WTC11 (cell line): ENCODE measurements at regions not wholly inside any gene's neighbourhood (a gene's known extent, or its start where the extent isn't known, plus 50 kb on each side); places are given as distances from the start of the nearest gene placed in this dataset.

ENCODE experiments used
- ATAC-seq: fragments of 200-7000 bp; cut with Tn5 transposase; 2 replicates; pipeline ENCODE4 v1.10.0; 2021; ENCODE audit warnings: mild to moderate bottlenecking, moderate library complexity
- CTCF ChIA-PET: fragments of 300-600 bp; sonication (Branson Sonifier 250); formaldehyde crosslinking; loops from one replicate; lab custom pipeline; 2021; ENCODE audit warnings: antibody characterized with exemption; lab: Charles Lee
- POLR2A ChIA-PET: fragments of 350-600 bp; sonication (Branson Sonifier 250); formaldehyde crosslinking; loops from one replicate; lab custom pipeline; 2021; ENCODE audit warnings: antibody characterized with exemption; lab: Charles Lee
- DNase-seq: peaks from one replicate; pipeline ENCODE4 v3.0.0; 2021; ENCODE audit warnings: low spot score
- H3K27ac Mint-ChIP-seq: 2 replicates; pipeline ENCODE4 v1.8.0; 2021; ENCODE audit warnings: mixed read lengths
- H3K27me3 Mint-ChIP-seq: 2 replicates; pipeline ENCODE4 v1.8.0; 2021; ENCODE audit warnings: low read depth, mild to moderate bottlenecking, moderate library complexity, mixed read lengths
- H3K36me3 Mint-ChIP-seq: 2 replicates; pipeline ENCODE4 v1.8.0; 2021; ENCODE audit warnings: mixed read lengths
- H3K4me1 Mint-ChIP-seq: 2 replicates; pipeline ENCODE4 v1.8.0; 2022; ENCODE audit warnings: mixed read lengths
- H3K4me3 Mint-ChIP-seq: 2 replicates; pipeline ENCODE4 v1.8.0; 2021; ENCODE audit warnings: mild to moderate bottlenecking, moderate library complexity, mixed read lengths
- H3K9me3 Mint-ChIP-seq: 2 replicates; pipeline ENCODE4 v1.8.0; 2021; ENCODE audit warnings: mixed read lengths
- AR ChIP-seq: fragments of 250-450 bp; sonication (Bioruptor Pico); IDR thresholded peaks from 2 replicates; pipeline ENCODE4 v1.9.0; 2021; ENCODE audit warnings: mild to moderate bottlenecking
- ATF3 ChIP-seq: sonication (generic); formaldehyde crosslinking; conservative IDR thresholded peaks from 2 replicates; pipeline ENCODE4 v1.8.1; 2022; ENCODE audit warnings: mild to moderate bottlenecking, missing genetic modification reagents
- CDX4 ChIP-seq: fragments of 250-450 bp; sonication (Bioruptor Pico); IDR thresholded peaks from 2 replicates; pipeline ENCODE4 v1.9.0; 2021; ENCODE audit warnings: moderate library complexity, mild to moderate bottlenecking, inconsistent platforms, borderline replicate concordance
- ELF4 ChIP-seq: sonication (generic); formaldehyde crosslinking; IDR thresholded peaks from 2 replicates; pipeline ENCODE4 v1.8.1; 2022; ENCODE audit warnings: low read depth, mild to moderate bottlenecking, moderate library complexity, missing genetic modification reagents
- FOXP4 ChIP-seq: sonication (generic); formaldehyde crosslinking; IDR thresholded peaks from 2 replicates; pipeline ENCODE4 v1.8.0; 2022; ENCODE audit warnings: mild to moderate bottlenecking, missing genetic modification reagents
- GRHL2 ChIP-seq: fragments of 250-450 bp; sonication (Bioruptor Pico); IDR thresholded peaks from 2 replicates; pipeline ENCODE4 v1.8.0; 2022; ENCODE audit warnings: mild to moderate bottlenecking, moderate library complexity; ENCODE audit not compliant: insufficient replicate concordance, severe bottlenecking
- GTF2I ChIP-seq: fragments of 250-450 bp; sonication (Bioruptor Pico); conservative IDR thresholded peaks from 2 replicates; pipeline ENCODE4 v1.4.0; 2021; ENCODE audit warnings: mild to moderate bottlenecking
- HMGXB4 ChIP-seq: sonication (generic); formaldehyde crosslinking; IDR thresholded peaks from 2 replicates; pipeline ENCODE4 v1.8.1; 2023; ENCODE audit warnings: mild to moderate bottlenecking, moderate library complexity, missing genetic modification reagents
- IRF2 ChIP-seq: sonication (generic); formaldehyde crosslinking; IDR thresholded peaks from 2 replicates; pipeline ENCODE4 v1.8.0; 2022; ENCODE audit warnings: low read depth, missing genetic modification reagents, borderline replicate concordance
- KAT7 ChIP-seq: sonication (generic); formaldehyde crosslinking; IDR thresholded peaks from 2 replicates; pipeline ENCODE4 v1.8.1; 2023; ENCODE audit warnings: missing genetic modification reagents, mild to moderate bottlenecking, borderline replicate concordance
- PRDM15 ChIP-seq: sonication (generic); formaldehyde crosslinking; IDR thresholded peaks from 2 replicates; pipeline ENCODE4 v1.8.0; 2022; ENCODE audit warnings: missing genetic modification reagents
- RELA ChIP-seq: sonication (generic); formaldehyde crosslinking; IDR thresholded peaks from 2 replicates; pipeline ENCODE4 v1.8.1; 2022; ENCODE audit warnings: missing genetic modification reagents, mild to moderate bottlenecking, borderline replicate concordance
- RORB ChIP-seq: fragments of 250-450 bp; sonication (Bioruptor Pico); IDR thresholded peaks from 2 replicates; pipeline ENCODE4 v1.9.0; 2021; ENCODE audit warnings: mild to moderate bottlenecking
- USF1 ChIP-seq: sonication (generic); formaldehyde crosslinking; IDR thresholded peaks from 2 replicates; pipeline ENCODE4 v1.8.0; 2022; ENCODE audit warnings: mild to moderate bottlenecking, missing genetic modification reagents
- ZNF121 ChIP-seq: sonication (generic); formaldehyde crosslinking; IDR thresholded peaks from 2 replicates; pipeline ENCODE4 v1.8.0; 2023; ENCODE audit warnings: missing genetic modification reagents
- ZNF416 ChIP-seq: fragments of 250-450 bp; sonication (Bioruptor Pico); IDR thresholded peaks from 2 replicates; pipeline ENCODE4 v1.9.0; 2021; ENCODE audit warnings: mild to moderate bottlenecking, inconsistent platforms
- ZNF532 ChIP-seq: fragments of 250-450 bp; sonication (Bioruptor Pico); IDR thresholded peaks from 2 replicates; pipeline ENCODE4 v1.9.0; 2021; ENCODE audit warnings: mild to moderate bottlenecking, borderline replicate concordance

- POLR2A ChIA-PET: no interaction called here
- H3K4me1 Mint-ChIP-seq: peaks cover 20% of the 10 kb centered on the region
Measured at GRCh38 chr22:48142388-48142787, 1379.9 kb downstream of the TBC1D22A start.

More at GRCh38 chr22:48142388-48142787, 1379.9 kb downstream of the TBC1D22A start:
- DNase-seq (no peak), ATAC-seq (no peak)
- TF ChIP-seq CDX4 (CRISPR knock-in tag) (no peak), GTF2I (no peak), FOXP4 (no peak), RELA (no peak), IRF2 (CRISPR knock-in tag) (no peak), ZNF416 (CRISPR knock-in tag) (no peak), RORB (CRISPR knock-in tag) (no peak), KAT7 (CRISPR knock-in tag) (no peak), ZNF121 (CRISPR knock-in tag) (no peak), ELF4 (CRISPR knock-in tag) (no peak), PRDM15 (CRISPR knock-in tag) (no peak), USF1 (no peak), HMGXB4 (no peak), AR (CRISPR knock-in tag) (no peak), ATF3 (CRISPR knock-in tag) (no peak), ZNF532 (CRISPR knock-in tag) (no peak), GRHL2 (CRISPR knock-in tag) (no peak)
- Mint-ChIP-seq H3K4me3 (no peak overlapping the region), H3K36me3 (no peaks in the 10 kb centered on the region), H3K27me3 (peaks cover 12% of the 10 kb centered on the region), H3K27ac (no peak overlapping the region), H3K9me3 (peaks cover 9% of the 10 kb centered on the region; the same call in 1 of the 2 replicates)
- CTCF ChIA-PET: no interaction called here
